ENCODE measurements at regions not wholly inside any gene's neighbourhood (a gene's known extent, or its start where the extent isn't known, plus 50 kb on each side); places are given as distances from the start of the nearest gene placed in this dataset.

DNA sequence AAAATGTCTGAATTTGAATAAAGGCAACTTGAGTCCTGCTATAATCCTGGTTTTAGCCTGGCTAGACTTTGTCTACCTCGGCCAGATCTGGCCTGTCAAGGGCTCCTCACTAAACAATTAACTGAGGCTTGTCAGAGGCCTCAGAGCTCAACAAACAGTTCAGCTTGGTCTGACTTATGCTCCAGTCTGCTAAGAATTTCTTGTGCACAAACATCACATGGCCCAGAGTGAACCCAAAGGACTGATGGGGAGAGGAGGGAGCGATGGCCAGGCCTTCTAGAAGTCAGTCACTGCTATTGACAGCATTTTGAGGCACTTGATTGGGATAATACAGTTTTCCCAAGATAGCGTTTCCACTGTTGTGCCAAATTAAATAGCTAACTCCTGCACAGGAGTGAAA lies 555.1 kb upstream of the ID2 start:
- TF ChIP-seq, protein P1, sequence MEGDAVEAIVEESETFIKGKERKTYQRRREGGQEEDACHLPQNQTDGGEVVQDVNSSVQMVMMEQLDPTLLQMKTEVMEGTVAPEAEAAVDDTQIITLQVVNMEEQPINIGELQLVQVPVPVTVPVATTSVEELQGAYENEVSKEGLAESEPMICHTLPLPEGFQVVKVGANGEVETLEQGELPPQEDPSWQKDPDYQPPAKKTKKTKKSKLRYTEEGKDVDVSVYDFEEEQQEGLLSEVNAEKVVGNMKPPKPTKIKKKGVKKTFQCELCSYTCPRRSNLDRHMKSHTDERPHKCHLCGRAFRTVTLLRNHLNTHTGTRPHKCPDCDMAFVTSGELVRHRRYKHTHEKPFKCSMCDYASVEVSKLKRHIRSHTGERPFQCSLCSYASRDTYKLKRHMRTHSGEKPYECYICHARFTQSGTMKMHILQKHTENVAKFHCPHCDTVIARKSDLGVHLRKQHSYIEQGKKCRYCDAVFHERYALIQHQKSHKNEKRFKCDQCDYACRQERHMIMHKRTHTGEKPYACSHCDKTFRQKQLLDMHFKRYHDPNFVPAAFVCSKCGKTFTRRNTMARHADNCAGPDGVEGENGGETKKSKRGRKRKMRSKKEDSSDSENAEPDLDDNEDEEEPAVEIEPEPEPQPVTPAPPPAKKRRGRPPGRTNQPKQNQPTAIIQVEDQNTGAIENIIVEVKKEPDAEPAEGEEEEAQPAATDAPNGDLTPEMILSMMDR (IDR thresholded peaks at IDR 0.05; ENCODE audit: low read length): no peak
- TF ChIP-seq EZH2phosphoT487 (IDR thresholded peaks at IDR 0.05; ENCODE audit: low read length) (no peak), EZH2 (optimal IDR thresholded peaks at IDR 0.05; ENCODE audit: low read depth, low read length) (no peak)
